GM19240 (cell line): ENCODE measurements at regions not wholly inside any gene's neighbourhood (a gene's known extent, or its start where the extent isn't known, plus 50 kb on each side); places are given as distances from the start of the nearest gene placed in this dataset.
"Not testable (repeated sequence)": the region's sequence is repeated elsewhere in the genome, so short reads cannot be mapped to it uniquely, and the experiment has no call there.

ENCODE experiments used
- DNase-seq: peaks from one replicate; pipeline ENCODE4 v3.0.0; 2011; ENCODE audit warnings: low spot score; ENCODE audit not compliant: insufficient read length

DNA sequence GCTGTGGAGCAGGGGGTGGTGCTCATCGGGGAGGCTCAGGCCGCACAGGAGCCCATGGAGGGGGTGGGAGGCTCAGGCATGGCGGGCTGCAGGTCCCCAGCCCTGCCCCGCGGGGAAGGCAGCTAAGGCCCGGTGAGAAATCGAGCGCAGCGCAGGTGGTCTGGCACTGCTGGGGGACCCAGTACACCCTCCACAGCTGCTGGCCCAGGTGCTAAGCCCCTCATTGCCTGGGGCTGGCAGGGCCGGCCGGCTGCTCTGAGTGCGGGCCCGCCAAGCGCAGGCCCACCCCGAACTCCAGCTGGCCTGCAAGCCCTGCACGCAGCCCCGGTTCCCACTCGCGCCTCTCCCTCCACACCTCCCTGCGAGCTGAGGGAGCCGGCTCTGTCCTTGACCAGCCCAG, 257.3 kb upstream of the CNTN5 start:
- DNase-seq = not testable (repeated sequence)

DNA sequence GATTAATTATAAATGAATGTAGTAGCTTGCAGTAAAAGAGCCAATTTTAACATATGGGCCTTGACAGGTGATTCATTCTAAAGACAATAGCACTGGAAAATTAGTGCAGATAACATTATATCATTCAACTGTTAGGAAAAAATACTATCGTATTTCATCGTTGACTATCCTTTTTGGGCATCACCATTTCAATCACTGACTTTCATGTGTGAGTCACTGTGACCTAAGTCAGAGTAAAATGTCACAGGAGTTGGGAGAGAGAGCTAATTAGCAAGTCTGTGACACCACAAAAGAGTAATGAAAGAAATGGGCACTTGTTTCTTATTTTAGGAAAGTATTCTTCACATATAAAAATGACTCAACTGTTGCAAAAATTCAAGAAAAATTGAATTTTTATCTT, 253.8 kb upstream of the CNTN5 start:
- DNase-seq = no peak

DNA sequence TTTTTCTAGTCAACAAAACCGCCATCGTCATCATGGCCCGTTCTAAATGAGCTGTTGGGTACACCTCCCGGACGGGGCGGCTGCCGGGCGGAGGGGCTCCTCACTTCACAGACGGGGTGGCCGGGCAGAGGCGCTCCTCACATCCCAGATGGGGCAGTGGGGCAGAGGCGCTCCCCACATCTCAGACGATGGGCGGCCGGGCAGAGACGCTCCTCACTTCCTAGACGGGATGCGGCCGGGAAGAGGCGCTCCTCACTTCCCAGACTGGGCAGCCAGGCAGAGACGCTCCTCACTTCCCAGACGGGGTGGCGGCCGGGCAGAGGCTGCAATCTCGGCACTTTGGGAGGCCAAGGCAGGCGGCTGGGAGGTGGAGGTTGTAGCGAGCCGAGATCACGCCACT, 250.7 kb upstream of the CNTN5 start:
- not testable (repeated sequence) for DNase-seq

DNA sequence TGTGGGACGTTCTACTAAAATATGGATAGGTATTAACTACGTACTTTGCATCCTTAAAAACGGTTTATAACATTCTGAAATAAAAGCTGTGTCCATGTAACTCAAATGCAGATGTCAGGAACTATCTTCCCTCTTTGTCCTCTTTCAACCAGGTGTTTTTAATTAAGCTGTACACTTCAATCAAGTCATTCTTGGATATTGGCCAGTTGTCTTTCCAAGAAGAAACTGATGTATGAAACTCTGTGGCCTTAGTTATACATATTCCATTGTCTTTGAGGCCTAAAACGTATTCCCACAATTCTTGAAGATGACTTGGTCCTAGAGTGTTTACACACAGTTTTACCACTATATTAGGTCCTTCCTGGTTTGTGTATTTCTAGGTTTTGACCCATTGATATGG, 249.0 kb upstream of the CNTN5 start:
- DNase-seq = no peak

DNA sequence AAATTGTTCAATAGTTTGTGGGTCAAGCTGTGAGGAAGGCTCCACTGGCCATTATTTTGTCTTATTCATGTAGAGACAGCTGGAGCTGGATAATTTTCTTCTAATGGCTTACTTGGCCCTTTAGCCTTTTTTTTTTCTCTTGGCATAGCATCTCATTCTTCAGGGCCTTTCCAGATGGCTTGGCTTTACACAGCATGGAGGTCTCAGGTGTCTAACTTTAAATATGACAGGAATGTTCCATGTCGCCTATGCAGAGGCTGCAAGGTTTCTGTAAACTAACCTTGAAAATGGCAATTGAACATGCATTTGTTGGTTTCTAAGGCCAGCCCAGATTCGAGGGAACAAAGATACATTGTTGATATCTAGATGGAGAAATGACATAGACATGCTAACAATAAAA, 247.9 kb upstream of the CNTN5 start:
- no peak for DNase-seq

DNA sequence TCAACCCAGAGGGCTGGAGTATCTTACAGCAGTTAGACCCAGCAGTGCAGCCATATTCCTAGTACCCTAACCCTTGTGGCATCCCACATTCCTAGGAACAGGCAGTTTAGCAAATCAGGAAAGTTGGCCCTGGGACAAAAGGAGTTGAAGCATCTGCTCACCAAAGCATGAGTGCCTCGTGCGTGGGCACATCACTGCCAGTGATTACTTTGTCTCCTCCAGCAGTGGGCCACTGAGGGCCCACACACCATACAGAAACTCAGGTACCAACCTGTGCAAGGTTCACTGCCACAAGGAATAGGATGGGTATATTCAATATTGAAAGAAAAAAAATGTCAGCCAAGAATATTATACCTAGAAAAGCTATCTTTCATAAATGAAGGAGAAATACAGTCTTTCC, 227.5 kb upstream of the CNTN5 start:
- no peak for DNase-seq

DNA sequence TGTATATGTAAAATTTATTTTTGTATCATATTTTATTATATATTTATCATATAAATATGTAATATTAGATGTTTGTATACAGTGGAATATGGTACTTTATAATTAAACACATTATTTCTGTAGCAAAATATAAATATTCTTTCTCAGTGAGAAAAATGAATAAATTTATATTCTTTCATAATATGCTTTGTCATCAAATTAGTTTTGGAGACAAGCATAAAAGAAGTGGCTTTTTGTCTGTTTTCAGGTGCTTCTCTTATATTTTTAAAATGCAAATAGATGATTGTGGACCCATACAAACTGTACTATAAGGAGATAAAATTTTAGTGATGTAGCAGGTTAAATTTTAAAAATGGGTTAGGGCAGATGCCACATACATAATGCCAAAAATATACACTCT, 222.4 kb upstream of the CNTN5 start:
- no peak for DNase-seq

DNA sequence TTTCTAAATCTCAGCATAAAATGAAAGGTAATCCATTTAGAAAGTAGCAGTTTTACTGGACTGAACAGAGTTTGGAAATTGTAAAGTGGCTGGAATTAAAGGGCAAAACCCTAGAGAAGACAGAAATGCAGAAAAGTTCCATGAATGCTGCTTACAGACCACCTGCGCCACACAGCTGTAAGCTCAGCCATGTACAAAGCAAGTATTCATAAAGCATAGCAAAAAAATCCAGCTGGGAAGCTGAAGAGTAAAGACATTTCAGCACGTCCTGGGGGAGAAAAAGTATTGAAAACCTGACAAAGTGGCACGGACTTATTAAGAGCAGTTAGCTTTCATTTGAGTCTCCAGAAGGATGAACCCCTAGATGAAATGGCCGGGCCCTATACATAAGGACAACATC, 220.1 kb upstream of the CNTN5 start:
- no peak for DNase-seq

DNA sequence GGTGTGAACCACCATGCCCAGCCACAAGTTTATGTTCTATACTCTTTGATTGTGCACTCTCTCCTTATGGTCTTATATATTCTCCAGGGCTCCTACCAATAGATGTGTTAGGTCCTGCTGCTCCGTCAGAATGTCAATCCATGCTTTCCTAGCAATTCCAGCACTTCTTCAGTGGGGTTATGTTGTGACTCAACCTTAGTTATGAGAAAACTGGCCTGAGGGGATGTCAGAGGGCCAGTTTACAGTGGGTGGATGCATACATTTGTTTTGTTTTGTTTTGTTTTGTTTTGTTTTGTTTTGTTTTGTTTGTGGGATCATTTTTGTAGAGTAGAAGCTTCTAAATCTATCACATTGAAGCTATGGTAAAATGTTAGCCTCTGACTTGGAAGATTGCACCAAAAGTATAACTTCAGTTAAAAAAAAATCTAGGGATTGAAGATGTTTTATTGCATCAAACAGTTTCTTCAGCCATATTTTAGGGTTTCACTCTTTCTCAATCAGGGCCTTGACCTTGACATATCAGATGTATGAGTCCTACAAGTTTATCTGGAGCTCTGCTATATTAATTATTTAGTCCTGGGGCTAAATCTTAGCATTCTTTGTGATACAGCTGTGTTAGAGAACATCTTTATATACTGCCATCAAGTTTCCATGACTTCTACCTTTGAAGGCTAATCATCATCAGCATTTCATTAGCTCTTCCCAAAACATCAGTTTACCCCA, 191.6 kb upstream of the CNTN5 start:
- DNase-seq = no peak

DNA sequence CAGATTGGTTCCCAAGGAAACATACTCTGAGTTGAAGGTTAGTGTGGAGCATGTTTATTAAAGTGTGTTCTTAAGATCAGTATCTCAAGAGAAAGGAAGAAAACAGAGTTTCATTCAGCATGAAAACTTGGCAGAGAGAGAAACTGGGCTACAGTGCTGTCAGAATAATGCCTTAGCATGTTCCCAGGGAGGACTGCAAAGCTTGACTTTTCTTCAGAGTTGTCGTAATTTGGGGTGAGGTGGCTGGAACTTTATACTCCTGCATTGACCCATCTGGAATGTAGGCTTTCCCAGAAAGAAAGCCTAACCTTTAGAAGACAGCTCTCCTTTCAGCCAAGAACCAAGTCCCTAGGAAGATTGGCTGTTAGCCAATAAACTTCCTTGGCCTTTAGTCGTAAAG, 190.8 kb upstream of the CNTN5 start:
- no peak for DNase-seq

DNA sequence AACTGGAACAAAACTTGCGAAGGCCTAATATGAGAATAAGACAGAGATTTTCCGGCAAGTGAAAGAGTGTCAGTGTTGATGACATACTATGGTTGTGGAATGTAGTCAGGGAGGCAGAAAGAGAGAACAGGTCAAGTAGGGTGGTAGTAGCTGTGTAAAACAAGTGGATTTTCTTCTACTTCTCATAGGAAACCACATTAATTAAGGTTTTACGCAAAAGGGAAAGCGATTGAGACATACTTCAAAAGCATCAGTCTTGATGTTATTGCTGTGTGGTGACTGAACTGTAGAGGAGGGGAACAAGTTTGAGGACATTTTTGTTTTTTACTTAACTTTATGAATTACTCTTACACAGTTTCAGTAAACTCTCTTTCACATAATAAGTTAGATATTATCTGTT, 186.0 kb upstream of the CNTN5 start:
- DNase-seq = no peak

DNA sequence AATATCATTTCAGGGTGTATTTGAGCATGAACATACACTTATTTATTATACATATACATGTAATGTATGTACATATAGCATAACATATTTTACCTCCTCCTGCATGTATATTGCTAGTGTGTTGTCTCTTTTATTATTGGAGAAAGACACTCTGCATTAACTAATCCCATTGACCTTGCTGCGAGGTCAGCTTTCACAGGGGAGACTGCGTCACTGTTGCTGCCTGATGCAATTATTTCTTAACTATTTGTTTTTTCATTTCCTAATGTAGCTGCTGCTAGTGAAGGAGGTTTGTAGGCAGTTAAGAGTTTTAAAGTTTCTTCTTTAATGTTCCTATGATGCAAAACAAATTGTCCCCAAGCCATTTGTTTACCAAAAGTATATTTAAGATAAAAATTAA, 185.4 kb upstream of the CNTN5 start:
- DNase-seq = no peak

DNA sequence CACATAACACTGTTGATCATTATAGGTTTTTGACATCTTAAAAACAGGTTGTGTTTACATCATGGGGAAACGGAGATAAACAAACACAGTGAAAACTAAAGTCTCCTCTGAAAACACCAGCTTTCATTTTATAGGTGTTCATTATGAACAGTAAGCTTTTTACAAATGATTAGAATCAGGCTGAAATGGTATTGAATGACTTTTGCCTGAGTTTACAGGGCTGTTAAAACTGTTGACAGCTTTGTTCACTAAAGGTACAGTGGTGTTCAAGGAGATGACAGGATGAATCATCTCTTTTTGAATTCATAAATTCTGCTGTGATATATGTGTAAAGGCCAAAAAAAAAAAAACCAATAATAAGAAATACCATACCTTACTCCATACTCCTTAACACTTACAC, 184.6 kb upstream of the CNTN5 start:
- no peak for DNase-seq

DNA sequence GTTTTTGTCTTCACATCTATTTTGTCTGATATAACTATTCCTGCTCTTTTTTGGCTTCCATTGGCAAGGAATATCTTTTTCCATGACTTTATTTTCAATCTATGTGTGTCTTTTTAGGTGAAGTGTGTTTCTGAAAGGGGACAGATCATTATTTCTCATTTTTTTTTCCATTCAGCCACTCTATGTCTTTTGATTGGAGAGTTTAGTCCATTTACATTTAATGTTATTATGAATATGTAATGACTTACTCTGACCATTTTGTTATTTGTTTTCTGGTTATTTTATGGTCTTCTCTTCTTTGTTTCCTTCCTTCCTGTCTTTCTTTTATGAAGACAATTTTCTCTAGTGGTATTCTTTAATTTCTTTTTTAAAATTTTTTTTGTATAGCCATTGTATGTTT, 178.6 kb upstream of the CNTN5 start:
- DNase-seq = no peak

DNA sequence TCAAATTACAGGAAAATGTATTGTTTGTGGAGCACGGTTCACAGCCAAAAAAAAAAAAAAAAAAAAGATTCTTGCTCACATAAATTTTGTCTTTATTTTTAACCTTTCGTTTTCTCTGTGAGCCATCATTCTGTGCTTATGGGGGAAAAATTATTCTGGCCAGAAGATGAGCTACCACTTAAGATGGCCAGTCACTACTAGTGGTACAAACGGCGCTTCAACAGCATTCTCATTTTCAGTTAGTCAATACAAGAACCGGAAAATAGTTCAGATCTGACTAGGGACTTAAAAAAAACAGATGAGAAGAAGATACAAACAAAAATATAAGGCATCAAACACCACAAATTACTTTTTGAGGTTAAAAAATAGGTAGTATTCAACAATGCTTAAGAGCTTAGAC, 158.6 kb upstream of the CNTN5 start:
- DNase-seq = no peak

DNA sequence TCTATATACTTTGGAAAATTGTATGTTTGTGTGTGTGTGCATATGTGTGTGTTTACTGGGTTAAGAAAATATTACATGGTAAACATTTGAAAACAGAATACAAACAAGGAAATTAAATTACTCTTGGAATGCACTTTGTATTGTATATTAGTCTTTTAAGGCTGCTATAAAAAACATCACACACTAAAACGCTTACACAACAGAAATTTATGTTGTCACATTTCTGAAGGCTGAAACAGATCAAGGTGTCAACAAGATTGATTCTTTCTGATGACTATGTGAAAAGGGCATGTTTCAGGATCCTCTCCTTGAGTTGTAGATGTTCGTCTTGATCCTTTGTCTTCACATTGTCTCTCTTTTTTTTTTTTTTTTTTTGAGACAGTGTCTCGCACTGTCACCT, 149.1 kb upstream of the CNTN5 start:
- no peak for DNase-seq

DNA sequence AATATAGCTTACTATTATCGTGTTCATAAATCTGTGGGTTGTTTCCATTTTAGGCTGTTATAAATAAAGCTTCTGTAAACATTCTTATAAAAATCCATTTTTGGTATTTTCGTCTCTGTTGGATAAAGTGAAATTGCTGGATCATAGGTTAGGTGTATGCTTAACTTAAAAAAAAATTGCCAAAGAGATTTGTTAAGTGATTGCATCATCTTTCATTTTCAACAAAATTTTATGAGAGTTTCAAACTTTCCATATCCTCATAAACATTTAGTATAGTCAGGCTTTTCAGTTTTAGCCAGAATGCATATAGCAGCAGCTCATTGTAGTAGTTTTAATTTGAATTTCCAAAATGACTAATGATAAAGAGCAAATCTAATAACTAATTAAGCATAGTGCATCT, 146.7 kb upstream of the CNTN5 start:
- no peak for DNase-seq

DNA sequence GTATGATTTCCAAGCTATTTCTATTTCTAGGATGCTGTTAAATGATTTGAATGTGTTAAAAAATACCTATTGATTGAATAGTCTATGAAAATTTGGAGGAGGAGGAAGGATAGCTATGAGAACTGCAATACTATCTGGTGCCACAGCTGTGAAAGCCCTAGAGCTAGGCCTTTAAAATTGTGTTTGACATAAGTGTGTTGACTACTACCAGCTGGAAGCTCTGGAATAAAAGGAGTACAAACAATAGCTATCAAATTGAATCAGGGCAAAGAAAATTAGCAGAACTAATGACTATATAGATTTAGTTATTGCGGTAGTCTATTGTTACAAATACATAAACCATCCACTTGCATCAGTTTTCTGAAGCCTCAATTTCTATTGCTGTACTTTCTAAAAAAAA, 124.8 kb upstream of the CNTN5 start:
- no peak for DNase-seq

DNA sequence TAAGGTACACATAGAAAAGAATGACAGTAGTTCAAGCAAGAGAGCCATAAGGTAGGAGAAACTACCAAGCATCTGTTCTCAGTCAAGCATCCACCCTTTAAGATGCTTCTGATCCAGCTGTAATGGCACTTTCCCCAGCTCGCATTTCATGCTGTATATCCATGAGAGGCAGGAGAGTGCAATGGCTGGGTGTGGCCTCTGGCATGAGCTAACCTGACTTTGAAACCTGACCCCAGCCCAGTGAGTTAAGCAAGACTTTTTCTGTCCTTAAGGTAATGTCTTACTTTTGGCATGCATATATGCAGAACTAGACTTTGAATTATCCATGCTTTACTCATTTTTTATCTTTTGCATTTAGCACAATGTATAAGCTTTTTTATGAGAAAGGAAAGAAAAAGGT, 79.8 kb upstream of the CNTN5 start:
- DNase-seq = no peak

DNA sequence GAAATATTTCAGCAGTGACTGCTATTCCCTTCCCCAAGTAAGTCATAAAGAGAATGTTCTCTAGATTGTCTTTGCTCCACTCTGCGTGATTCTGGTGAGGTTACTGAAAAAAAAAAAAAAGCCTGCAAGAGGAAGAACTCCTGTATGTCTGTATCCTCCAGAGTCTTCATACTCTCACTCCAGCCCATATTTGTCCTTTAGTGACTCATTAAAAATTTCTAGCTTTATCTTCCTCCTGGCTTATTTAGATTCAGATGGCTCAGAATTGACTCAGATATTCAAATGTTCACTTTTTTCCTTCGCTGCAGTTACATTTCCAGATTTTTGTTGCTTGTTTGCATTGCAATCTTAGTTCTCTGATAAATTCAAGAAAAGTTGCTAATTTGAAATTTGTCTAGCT, 76.3 kb upstream of the CNTN5 start:
- DNase-seq = no peak

DNA sequence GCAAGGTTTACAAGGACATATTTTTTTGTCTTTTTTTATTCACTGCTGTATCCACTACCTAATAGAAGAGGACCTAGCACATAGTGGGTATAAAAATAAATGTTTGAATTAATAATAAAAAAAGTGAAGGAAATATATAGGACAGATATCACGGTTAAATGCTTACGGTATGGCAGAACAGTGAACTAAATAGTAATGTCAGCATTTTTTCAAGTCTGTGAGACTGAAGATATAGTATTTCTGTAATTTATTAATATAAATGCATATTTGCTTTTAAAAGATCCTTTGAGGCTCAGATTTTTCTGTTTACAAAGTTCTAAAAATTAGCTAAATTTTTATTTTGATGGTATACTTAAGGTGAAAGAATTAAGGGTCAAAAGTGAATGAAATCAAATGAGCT, 68.6 kb upstream of the CNTN5 start:
- DNase-seq = no peak

DNA sequence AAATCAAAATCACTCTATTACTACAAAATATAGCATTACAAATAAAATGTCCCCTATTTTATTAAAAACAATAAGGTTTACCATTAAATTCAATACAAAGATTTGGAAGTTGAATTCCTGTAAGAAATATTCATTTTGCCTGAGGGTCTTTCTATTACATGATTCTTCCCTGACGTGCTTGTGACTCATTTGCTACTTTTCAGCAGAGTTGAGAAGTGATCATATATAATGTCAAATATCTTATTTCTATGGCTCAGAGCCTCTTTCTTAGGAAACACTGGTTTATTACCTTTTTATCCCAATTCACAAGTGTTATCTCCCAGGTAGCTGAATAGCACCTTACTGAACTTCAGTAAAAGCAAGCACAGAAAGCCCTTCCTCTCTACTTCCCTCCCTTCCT, 65.2 kb upstream of the CNTN5 start:
- no peak for DNase-seq

DNA sequence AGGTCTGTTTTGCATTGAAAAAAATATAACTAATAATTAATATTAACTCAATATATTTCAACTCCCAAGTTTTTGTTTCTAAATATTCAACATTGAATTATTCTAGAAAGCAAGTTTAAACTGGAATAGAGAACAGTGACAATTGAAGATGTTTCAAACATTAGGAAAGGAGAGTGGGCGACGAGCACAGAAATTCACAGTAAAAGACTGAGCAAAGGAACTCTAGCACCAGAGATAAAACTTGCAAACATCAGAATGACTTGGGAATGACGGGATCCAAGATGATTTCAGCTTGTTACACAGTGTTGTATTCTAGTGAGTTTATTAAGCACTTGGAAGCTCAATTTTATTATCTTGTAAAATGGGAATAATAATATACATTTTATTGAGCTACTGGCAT, 56.6 kb upstream of the CNTN5 start:
- DNase-seq = no peak

DNA sequence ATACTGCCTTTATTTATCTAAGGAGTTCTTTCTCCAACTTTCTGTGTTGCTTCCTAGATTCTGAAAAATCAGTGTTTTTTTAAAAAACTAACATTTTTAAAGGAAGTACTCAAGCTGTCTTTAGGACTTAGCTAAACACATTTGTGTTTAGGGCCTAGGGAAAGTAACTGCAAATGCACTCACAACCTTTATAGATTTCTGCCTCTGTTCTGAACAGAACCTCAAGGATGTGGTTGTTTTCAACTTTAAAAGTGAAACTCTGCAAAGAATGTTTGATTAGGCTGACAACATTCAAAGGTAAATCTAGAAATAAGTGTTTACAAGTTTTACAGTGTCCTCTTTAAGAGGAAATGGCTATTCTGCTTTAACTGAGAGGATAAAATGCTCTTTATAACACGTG, 55.4 kb upstream of the CNTN5 start:
- no peak for DNase-seq
